Karpas-422 (cell line): ENCODE measurements at regions not wholly inside any gene's neighbourhood (a gene's known extent, or its start where the extent isn't known, plus 50 kb on each side); places are given as distances from the start of the nearest gene placed in this dataset.

Experiments
- DNase-seq: peaks from one replicate; pipeline ENCODE4 v3.0.0-alpha.2; 2015
- H2AFZ ChIP-seq: fragments of 200-600 bp; sonication (generic); 2 replicates; pipeline ENCODE4 v1.6.1; 2014; ENCODE audit warnings: antibody characterized with exemption, low read length, mixed read lengths
- H3K27ac ChIP-seq: fragments of 200-600 bp; sonication (generic); 2 replicates; pipeline ENCODE4 v1.5.1; 2014; ENCODE audit warnings: mild to moderate bottlenecking, low read length, moderate library complexity
- H3K27me3 ChIP-seq: fragments of 200-600 bp; sonication (generic); 2 replicates; pipeline ENCODE4 v1.6.1; 2014; ENCODE audit warnings: low read length, mixed read lengths
- H3K36me3 ChIP-seq: fragments of 200-600 bp; sonication (generic); 2 replicates; pipeline ENCODE4 v1.6.1; 2014; ENCODE audit warnings: low read length, mixed read lengths; ENCODE audit not compliant: insufficient read depth
- H3K4me1 ChIP-seq: fragments of 200-600 bp; sonication (generic); 2 replicates; pipeline ENCODE4 v1.6.1; 2014; ENCODE audit warnings: mild to moderate bottlenecking, low read length, mixed read lengths
- H3K4me2 ChIP-seq: fragments of 200-600 bp; sonication (generic); 2 replicates; pipeline ENCODE4 v1.6.1; 2014; ENCODE audit warnings: low read length, low read depth, mild to moderate bottlenecking; ENCODE audit not compliant: poor library complexity, severe bottlenecking
- H3K4me3 ChIP-seq: fragments of 200-600 bp; sonication (generic); 2 replicates; pipeline ENCODE4 v1.5.1; 2014; ENCODE audit warnings: mild to moderate bottlenecking, antibody characterized with exemption, low read length, mixed read lengths
- H3K79me2 ChIP-seq: fragments of 200-600 bp; sonication (generic); 2 replicates; pipeline ENCODE4 v1.6.1; 2014; ENCODE audit warnings: mild to moderate bottlenecking, low read length, mixed read lengths
- H3K9ac ChIP-seq: fragments of 200-600 bp; sonication (generic); 2 replicates; pipeline ENCODE4 v1.6.0; 2014; ENCODE audit warnings: low read length
- H3K9me2 ChIP-seq: fragments of 200-600 bp; sonication (generic), shearing (Covaris generic); replicated peaks from 2 replicates; pipeline ENCODE4 v1.6.0; 2014; ENCODE audit warnings: mild to moderate bottlenecking, low read length, moderate library complexity; ENCODE audit not compliant: insufficient read depth
- H3K9me3 ChIP-seq: fragments of 300-700, 200-600 bp; sonication (generic); 2 replicates; pipeline ENCODE4 v1.6.1; 2014; ENCODE audit warnings: low read length, mixed read lengths
- H4K20me1 ChIP-seq: fragments of 200-600 bp; sonication (generic); 2 replicates; pipeline ENCODE4 v1.6.1; 2014; ENCODE audit warnings: mild to moderate bottlenecking, antibody characterized with exemption, low read length, low read depth; ENCODE audit not compliant: insufficient read depth

DNA sequence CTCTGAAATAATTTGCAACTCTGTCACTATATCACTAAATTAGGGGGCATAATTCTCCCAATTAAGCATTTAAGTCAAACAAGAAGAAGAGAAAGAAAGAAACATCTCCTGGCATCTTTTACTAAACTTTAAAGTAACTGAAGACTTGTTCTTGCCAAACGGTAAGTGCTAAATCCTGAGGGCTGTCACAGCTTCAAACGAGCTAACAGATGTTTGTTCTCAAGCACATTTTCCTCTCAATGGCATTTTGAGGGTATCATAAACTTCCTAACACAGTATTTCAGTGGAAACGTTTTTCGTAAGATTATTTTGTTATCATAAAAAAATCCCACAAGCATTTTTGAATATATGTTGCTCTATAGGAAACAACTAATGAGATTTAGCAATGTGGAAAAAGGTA, 169.5 kb upstream of the TAS2R1 start:
- Histone ChIP-seq H2AFZ (no peak overlapping the region), H3K9me3 (no peaks in the 10 kb centered on the region)

GRCh38 chr5:9790276-9790675, 160.1 kb upstream of the TAS2R1 start:
- Histone ChIP-seq H3K79me2 (no peaks in the 10 kb centered on the region), H3K27ac (no peak overlapping the region), H3K36me3 (no peaks in the 10 kb centered on the region), H3K4me1 (no peaks in the 10 kb centered on the region), H3K4me3 (no peak overlapping the region), H3K9me2 (no peaks in the 10 kb centered on the region), H3K9ac (no peak overlapping the region), H3K9me3 (no peaks in the 10 kb centered on the region), H2AFZ (no peak overlapping the region), H4K20me1 (no peaks in the 10 kb centered on the region), H3K4me2 (no peak overlapping the region), H3K27me3 (no peaks in the 10 kb centered on the region)
- no peak for DNase-seq

More for the DNA sequence above, 169.5 kb upstream of the TAS2R1 start:
- Histone ChIP-seq H3K36me3 (no peaks in the 10 kb centered on the region), H3K9ac (no peak overlapping the region), H4K20me1 (no peaks in the 10 kb centered on the region), H3K9me2 (no peaks in the 10 kb centered on the region), H3K79me2 (no peaks in the 10 kb centered on the region), H3K27ac (no peak overlapping the region), H3K4me1 (no peaks in the 10 kb centered on the region), H3K4me2 (no peak overlapping the region), H3K4me3 (no peak overlapping the region), H3K27me3 (no peaks in the 10 kb centered on the region)
- DNase-seq = no peak

- no peaks in the 10 kb centered on the region for H3K27me3 ChIP-seq
- no peak overlapping the region for H3K27ac ChIP-seq
- H3K79me2 ChIP-seq = no peaks in the 10 kb centered on the region
- H3K9me2 ChIP-seq = no peaks in the 10 kb centered on the region
- no peak overlapping the region for H2AFZ ChIP-seq
- H3K36me3 ChIP-seq = no peaks in the 10 kb centered on the region
- no peak overlapping the region for H3K9ac ChIP-seq
- no peak overlapping the region for H3K4me3 ChIP-seq
- H3K4me2 ChIP-seq = no peak overlapping the region
- DNase-seq = no peak
- H3K9me3 ChIP-seq = no peaks in the 10 kb centered on the region
- H4K20me1 ChIP-seq = no peaks in the 10 kb centered on the region
- H3K4me1 ChIP-seq = no peaks in the 10 kb centered on the region
Measured at GRCh38 chr5:9789777-9790176, 159.6 kb upstream of the TAS2R1 start.

DNA sequence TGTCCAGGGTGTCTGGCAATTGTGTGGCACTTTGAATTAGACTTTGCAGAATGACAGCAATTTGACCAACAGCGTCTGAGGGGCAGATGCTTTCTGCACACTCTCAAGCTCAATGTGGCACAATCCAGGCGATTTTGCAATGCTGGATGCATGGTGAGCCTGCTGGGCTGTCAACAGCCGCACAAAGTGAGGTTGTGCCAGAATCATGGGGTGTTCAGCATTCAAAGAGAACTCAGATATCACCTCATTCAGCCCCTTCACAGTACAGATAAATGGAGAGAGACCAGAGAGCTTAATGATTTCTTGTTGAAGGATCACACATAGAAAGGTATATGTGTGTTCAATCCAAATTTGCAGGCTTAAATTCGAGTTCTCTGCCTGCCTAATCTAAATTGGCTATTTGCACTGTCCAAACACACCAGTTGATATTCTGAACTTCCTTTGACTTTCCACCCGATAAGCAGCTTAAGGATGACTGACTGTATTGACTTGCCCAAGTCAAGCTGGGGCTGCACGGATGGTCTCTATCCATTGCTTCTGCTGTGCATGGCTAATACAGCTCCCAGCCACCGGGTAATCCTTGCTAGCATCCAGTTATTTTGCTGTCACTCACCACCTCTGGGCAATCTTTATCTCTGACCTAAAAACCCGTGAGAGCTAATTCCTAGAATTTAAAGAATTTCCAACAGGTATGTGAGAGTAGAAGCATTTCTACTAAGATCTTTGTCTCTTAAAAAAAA, 157.9 kb upstream of the TAS2R1 start:
- H3K9ac ChIP-seq = no peak overlapping the region
- no peaks in the 10 kb centered on the region for H3K9me2 ChIP-seq
- no peak overlapping the region for H3K27ac ChIP-seq
- DNase-seq = no peak
- no peak overlapping the region for H2AFZ ChIP-seq
- no peaks in the 10 kb centered on the region for H3K79me2 ChIP-seq
- H3K4me2 ChIP-seq = no peak overlapping the region
- H3K4me3 ChIP-seq = no peak overlapping the region
- no peaks in the 10 kb centered on the region for H3K4me1 ChIP-seq
- H3K36me3 ChIP-seq = no peaks in the 10 kb centered on the region
- H3K27me3 ChIP-seq = no peaks in the 10 kb centered on the region
- H4K20me1 ChIP-seq = no peaks in the 10 kb centered on the region
- no peaks in the 10 kb centered on the region for H3K9me3 ChIP-seq

DNA sequence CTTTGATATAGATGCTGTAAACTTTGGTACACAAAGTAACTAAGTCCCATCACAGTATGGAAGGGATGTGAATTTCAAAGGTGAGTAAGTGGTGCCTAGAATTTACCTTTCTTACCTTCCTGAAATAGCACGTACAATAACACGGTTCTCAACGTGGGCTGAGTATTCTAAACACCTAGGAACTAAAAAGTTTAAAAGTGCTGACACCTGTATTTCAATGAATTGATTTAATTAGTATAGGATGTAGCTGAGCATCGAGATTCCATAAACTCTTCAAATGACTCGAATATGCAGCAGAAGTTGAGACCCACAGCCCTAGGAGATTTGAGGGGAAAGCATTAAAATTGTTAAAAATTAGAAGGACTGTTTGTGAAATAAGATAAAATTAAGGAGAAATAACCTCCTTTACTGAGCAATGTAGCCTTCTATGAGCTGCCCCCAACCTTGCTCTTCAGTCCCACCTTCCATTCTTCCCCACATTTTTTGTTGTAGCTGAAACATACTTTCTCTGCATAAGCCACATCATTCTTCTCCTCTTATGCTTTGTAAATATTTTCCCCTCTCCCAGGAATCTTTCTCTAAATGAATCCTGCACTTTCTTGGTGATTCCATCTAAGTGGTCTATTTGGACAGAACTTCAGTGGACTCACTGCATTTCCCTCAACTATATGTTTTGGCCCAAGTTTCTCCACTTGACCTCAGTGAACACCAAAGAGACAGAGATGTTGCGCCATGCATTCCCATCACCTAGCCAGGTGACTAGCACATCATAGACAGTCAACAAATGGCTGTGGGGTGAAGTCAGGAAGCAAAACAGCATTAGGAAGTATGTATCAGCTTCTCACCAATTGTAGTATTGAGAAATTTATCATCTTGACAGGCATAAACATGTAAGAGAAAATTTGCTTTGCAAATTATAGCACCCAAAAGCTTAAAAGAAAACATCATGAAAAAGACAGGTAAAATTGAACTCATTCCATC, 156.5 kb upstream of the TAS2R1 start:
- no peak overlapping the region for H3K4me3 ChIP-seq
- no peaks in the 10 kb centered on the region for H4K20me1 ChIP-seq
- no peaks in the 10 kb centered on the region for H3K4me1 ChIP-seq
- no peaks in the 10 kb centered on the region for H3K27me3 ChIP-seq
- H3K27ac ChIP-seq = no peak overlapping the region
- no peaks in the 10 kb centered on the region for H3K79me2 ChIP-seq
- no peaks in the 10 kb centered on the region for H3K36me3 ChIP-seq
- DNase-seq = no peak
- no peak overlapping the region for H2AFZ ChIP-seq
- H3K9me3 ChIP-seq = no peaks in the 10 kb centered on the region
- H3K4me2 ChIP-seq = no peak overlapping the region
- no peak overlapping the region for H3K9ac ChIP-seq
- H3K9me2 ChIP-seq = no peaks in the 10 kb centered on the region

- no peaks in the 10 kb centered on the region for H3K36me3 ChIP-seq
- H3K9me3 ChIP-seq = no peaks in the 10 kb centered on the region
- H3K4me1 ChIP-seq = no peaks in the 10 kb centered on the region
- H3K9ac ChIP-seq = no peak overlapping the region
- no peak for DNase-seq
- no peaks in the 10 kb centered on the region for H4K20me1 ChIP-seq
- H3K9me2 ChIP-seq = no peaks in the 10 kb centered on the region
- no peak overlapping the region for H3K4me3 ChIP-seq
- H3K27ac ChIP-seq = no peak overlapping the region
- no peaks in the 10 kb centered on the region for H3K27me3 ChIP-seq
- H3K4me2 ChIP-seq = no peak overlapping the region
- H3K79me2 ChIP-seq = no peaks in the 10 kb centered on the region
- H2AFZ ChIP-seq = no peak overlapping the region
Measured at GRCh38 chr5:9785751-9786150, 155.6 kb upstream of the TAS2R1 start.

GRCh38 chr5:9784231-9784630, 154.1 kb upstream of the TAS2R1 start:
- H3K27me3 ChIP-seq = no peaks in the 10 kb centered on the region
- H2AFZ ChIP-seq = no peak overlapping the region
- no peaks in the 10 kb centered on the region for H3K79me2 ChIP-seq
- DNase-seq = no peak
- no peak overlapping the region for H3K4me3 ChIP-seq
- H3K9ac ChIP-seq = no peak overlapping the region
- no peaks in the 10 kb centered on the region for H3K36me3 ChIP-seq
- H3K9me2 ChIP-seq = no peaks in the 10 kb centered on the region
- H3K27ac ChIP-seq = no peak overlapping the region
- H3K4me2 ChIP-seq = no peak overlapping the region
- H3K4me1 ChIP-seq = no peaks in the 10 kb centered on the region
- H3K9me3 ChIP-seq = no peaks in the 10 kb centered on the region
- H4K20me1 ChIP-seq = no peaks in the 10 kb centered on the region

DNA sequence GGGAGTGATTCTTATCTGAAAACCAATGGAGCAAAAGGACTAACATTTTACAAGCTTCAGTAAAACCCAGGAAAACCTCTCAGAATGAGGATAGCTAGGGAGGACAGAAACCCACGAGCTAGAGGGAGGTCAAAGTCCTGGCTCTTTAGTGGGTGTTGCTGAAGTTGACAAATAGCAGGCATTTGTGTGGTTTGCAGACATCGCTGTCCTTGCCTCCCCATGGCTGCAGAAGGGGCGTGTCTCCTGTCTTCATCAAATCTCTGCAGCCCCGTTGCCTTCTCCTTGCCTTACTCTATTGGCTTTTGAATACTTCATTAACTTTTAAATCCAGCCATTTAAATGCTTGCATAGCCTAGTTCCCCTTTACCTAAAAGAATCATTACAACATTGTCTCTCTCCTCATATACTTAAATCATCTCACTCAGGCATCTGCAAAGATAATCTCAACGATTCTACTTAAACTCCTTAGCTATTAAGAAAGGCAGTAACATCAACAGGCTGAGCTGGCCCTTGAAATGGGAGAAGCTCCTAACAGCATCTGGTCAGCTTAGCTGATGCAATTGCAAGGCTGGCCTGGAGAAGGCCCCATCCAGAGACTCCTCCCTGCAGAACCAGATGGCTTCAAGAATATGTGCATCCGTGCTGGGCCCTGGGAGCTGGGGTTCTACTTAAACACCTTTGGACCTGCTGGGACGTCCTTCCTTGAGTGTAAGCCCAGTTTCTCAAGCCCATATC, 152.8 kb upstream of the TAS2R1 start:
- H3K79me2 ChIP-seq = no peaks in the 10 kb centered on the region
- no peak overlapping the region for H3K27ac ChIP-seq
- no peaks in the 10 kb centered on the region for H3K27me3 ChIP-seq
- no peak overlapping the region for H2AFZ ChIP-seq
- no peak overlapping the region for H3K4me3 ChIP-seq
- no peaks in the 10 kb centered on the region for H3K9me2 ChIP-seq
- H4K20me1 ChIP-seq = no peaks in the 10 kb centered on the region
- no peaks in the 10 kb centered on the region for H3K36me3 ChIP-seq
- no peaks in the 10 kb centered on the region for H3K9me3 ChIP-seq
- H3K9ac ChIP-seq = no peak overlapping the region
- H3K4me1 ChIP-seq = no peaks in the 10 kb centered on the region
- H3K4me2 ChIP-seq = no peak overlapping the region
- DNase-seq = no peak
